GM19452 (cell line): ENCODE measurements at regions not wholly inside any gene's neighbourhood (a gene's known extent, or its start where the extent isn't known, plus 50 kb on each side); places are given as distances from the start of the nearest gene placed in this dataset.
"Not testable (repeated sequence)": the region's sequence is repeated elsewhere in the genome, so short reads cannot be mapped to it uniquely, and the experiment has no call there.

Experiments used
- ATAC-seq: cut with Tn5 transposase; IDR thresholded peaks from one replicate; pipeline ENCODE4 v1.9.1; 2021; ENCODE audit not compliant: unreplicated experiment

GRCh38 chr2:75390169-75390568 lies 170.6 kb downstream of the EVA1A start:
- ATAC-seq = no peak

GRCh38 chr2:75389271-75389670 lies 171.5 kb downstream of the EVA1A start:
- ATAC-seq = no peak

GRCh38 chr2:75381032-75381431 lies 179.7 kb downstream of the EVA1A start:
- no peak for ATAC-seq

DNA sequence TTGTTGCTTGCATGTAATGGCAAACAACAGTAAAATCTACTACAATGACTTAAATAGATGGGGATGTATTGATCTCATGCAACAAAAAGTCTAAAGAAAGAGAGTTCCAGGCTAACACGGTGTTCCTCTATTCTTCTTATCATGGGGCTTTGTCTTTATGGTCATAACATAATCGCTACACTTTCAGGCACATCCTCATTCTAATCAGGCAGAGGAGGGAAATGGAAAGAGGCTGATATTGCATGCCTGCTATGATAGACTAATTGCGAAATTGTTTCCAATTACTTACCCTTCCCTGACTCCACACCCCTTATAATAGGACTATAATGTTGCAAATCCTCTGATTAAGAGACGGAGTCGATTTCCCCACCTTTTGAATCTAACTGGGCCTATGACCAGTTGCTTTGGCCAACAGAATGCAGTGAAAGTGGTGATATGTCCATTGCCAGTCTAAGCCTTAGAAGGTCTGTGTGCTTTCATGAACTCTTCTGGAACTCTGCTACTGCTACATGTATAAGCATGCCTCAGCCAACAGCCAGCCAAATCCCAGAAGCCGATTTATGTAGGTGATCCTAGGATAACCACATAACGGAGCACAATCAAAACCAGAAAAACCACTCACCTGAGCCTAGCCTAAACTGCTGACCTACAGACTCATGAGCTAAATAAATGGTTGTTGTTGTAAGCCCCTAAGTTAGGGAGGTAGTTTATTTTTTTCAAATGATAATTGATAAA lies 180.3 kb upstream of the TACR1 start:
- ATAC-seq = no peak

- no peak for ATAC-seq
These were observed 176.6 kb upstream of the TACR1 start for GRCh38 chr2:75375646-75376582.

- ATAC-seq = not testable (repeated sequence)
These were observed 175.2 kb upstream of the TACR1 start for GRCh38 chr2:75374414-75374957.

- ATAC-seq = no peak
These were observed 168.1 kb upstream of the TACR1 start for GRCh38 chr2:75367401-75367800.

DNA sequence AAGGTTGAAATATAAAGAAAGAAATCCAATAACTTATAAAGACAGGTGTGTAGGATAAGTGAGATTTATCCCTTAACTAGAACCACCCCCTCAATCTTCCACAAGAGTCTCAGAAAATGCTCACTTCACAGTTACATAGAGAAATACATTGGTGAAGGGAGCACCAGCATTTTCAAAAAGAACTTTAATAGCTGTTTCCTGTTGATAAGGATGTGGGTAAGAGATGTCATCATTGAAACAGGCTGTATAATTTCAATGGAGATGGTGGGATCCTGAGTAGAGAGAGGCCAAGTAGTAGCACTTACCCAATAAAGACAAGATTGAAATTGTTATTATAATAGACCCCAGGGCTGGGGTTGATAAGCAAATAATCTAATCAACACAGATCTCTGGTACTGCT lies 162.2 kb upstream of the TACR1 start:
- no peak for ATAC-seq

- ATAC-seq = no peak
These were observed 161.6 kb upstream of the TACR1 start for GRCh38 chr2:75360945-75361344.

GRCh38 chr2:75356865-75357264 lies 157.5 kb upstream of the TACR1 start:
- no peak for ATAC-seq

DNA sequence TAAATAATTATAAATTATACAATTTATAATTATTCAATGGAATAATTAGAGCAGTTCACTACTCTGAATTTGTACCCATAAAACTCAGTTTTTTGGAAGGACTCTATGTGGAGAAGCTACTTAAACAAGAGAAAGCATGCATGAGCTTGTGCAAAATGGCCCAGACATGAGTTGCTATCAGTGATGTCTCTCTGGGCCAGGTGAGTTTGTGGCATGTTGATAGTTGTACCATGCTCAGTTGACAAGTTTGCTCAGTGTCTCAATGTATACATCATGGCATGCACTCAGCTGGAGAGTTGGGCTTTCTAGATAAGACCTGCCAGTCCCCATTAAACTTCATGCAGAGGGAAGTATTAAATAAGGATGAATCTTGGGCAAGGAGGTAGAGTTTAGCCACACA lies 153.8 kb upstream of the TACR1 start:
- no peak for ATAC-seq

DNA sequence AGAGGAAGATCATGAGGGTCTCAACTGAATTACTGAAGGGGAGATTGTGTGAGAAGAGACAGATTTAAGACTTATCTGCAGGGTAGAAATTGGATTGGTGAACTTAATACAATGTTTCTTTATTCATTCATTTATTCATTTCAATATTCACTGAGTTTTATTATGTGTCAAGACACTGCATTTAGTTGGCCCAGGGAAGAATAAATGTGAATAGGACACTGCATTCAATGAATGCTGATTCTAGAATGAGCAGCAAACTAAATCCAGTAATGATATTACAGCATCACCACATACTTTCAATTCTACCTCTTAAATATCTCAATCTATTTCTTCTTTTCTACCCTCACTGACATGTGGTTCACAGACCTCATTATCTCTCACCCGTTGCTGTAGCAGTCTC lies 149.0 kb upstream of the TACR1 start:
- ATAC-seq = no peak

DNA sequence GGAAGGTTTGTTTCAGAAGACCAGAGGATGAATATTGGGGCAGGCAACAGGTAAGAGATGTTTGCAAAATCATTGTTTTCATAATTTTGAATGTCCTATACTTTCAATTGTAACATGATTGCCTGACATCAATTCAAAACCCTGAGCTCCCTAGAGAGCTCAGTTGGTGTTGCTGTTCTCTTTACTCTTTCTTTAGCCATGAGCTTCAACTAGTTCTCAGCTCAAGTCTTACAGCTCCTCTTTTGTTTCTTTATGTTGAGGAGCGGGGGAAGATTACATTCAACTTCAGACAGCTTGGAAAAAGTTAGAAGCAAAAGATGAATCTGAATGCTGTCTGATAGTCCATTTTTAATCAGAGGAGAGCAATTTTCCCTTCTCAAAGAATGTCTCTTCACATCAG lies 144.8 kb upstream of the TACR1 start:
- no peak for ATAC-seq

GRCh38 chr2:75342504-75343175 lies 143.3 kb upstream of the TACR1 start:
- ATAC-seq = no peak

- ATAC-seq = no peak
These were observed 141.2 kb upstream of the TACR1 start for GRCh38 chr2:75340560-75340959.

DNA sequence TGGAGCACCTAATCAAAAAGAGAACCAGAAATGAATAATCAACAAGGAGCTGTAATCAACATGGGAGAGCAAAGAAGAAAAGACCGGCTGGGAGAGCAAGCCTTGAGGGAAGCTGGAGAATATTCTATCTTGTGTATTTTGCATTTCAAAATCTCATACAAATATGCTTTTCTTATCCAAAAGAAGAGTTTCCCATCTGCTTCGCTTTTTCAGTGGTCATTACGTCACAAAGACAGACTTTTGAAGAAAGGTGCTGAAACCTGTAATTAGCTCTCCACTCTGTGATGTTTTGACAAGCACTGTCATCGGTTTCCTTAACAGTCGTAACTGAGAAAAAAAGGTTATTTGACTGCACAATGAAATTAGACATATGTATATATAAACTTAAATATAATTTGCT lies 139.1 kb upstream of the TACR1 start:
- ATAC-seq = no peak

- ATAC-seq = no peak
These were observed 138.3 kb upstream of the TACR1 start for GRCh38 chr2:75337619-75338018.

GRCh38 chr2:75337016-75337415 lies 137.7 kb upstream of the TACR1 start:
- ATAC-seq = no peak

DNA sequence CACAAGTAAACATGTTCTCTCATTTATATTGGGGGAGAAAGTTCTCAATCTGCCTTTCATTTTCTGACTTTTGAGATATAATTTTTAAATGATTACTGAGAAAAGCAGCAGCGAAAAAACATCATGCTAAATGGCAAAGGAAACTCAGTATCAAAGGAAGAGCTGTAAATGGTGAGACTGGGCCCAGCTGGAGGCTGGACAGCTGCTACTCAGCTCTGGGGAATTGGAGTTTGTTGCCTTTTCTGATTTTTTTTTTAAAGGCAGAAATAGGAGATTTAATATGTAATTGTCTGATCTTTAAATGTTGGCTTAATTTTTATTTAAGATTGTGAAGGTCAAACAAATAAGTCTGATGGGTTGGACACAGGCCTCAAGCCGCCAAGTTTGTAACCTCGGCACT lies 137.1 kb upstream of the TACR1 start:
- no peak for ATAC-seq

DNA sequence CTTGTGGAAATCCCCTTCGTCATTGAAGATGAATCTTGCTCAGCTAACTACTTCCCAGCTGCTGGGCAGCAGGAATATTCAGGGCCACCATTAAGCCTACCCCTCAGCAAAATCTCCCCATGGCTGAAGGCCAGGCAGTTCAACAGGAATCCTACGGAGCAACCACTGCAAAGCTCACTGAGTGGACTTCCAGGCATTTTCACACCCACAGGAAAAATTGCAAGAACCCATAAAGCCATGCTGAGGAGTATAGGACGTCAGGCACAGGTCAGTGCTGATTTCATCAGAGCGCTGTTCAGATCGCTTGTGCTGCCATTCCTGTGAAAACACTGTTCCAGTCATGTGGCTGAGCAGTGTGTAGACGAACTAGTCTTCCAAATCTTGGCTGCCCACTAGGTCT lies 134.8 kb upstream of the TACR1 start:
- ATAC-seq = no peak

DNA sequence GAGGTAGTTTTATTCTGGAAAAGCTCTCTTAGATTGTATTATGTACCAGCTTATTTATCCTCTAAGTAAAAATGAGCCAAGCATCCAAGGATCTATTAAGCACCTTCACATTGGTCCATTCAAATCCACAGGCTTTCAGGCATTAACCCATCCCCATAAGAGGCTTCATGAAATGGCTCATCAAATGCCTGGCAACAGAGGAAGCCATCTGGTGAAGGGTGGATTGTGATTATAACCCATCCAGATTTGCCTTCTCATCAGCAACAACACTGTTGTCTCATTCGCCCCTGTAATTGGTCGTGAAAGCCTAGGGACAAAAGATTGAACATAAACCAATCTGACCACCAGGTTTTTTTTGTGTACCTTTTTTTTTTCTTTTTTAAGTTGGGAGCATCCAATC lies 134.3 kb upstream of the TACR1 start:
- no peak for ATAC-seq
